ENCODE measurements at regions not wholly inside any gene's neighbourhood (a gene's known extent, or its start where the extent isn't known, plus 50 kb on each side); places are given as distances from the start of the nearest gene placed in this dataset.

GRCh38 chr20:57879779-57880570 lies 170.2 kb upstream of the PMEPA1 start:
- TF ChIP-seq MAFK (IDR thresholded peaks at IDR 0.05; ENCODE audit: partially characterized antibody) = peak; percentile 72
- TF ChIP-seq EP300 (IDR thresholded peaks at IDR 0.05) = no peak
- no peak for TF ChIP-seq REST (IDR thresholded peaks at IDR 0.05)
- TF ChIP-seq CBX8 (IDR thresholded peaks at IDR 0.05) = no peak
- no peak for TF ChIP-seq FOXS1 (CRISPR knock-in tag; IDR thresholded peaks at IDR 0.05)
- ChIA-PET CTCF (interaction anchor here (0.7 to 1.9 kb wide), 3 partner anchors 10 to 22 kb away, joined by 4 to 5 read pairs (median 4); no protein-coding TSS in a partner anchor), POLR2A (no interaction called here)
- DNase-seq (ENCODE audit: low read depth in 1 of 2, low spot score in 1 of 2) = no peak
- 74% methylated on average over 13 of the region's 13 CpGs for WGBS (ENCODE audit: missing lambda C conversion rate)
- FAIRE-seq = peak; percentile 68
- H3K4me2 ChIP-seq = no peak overlapping the region
- ATAC-seq = no peak
- H3K27ac ChIP-seq = peak overlapping the region in 1 of 2 experiments; percentile 36; a peak in 1 of 6 replicates
- H3K4me3 ChIP-seq = no peak overlapping the region
- H3K4me1 ChIP-seq = peaks cover 11% of the 10 kb centered on the region
- H3K9me3 ChIP-seq = no peaks in the 10 kb centered on the region

- ATAC-seq = no peak
- H3K4me3 ChIP-seq = no peak overlapping the region
- H3K4me1 ChIP-seq = peaks cover 11% of the 10 kb centered on the region
- FAIRE-seq = no peak
- no peak overlapping the region for H3K4me2 ChIP-seq
- ChIA-PET POLR2A (no interaction called here), CTCF (no interaction called here)
- no peaks in the 10 kb centered on the region for H3K9me3 ChIP-seq
- DNase-seq (ENCODE audit: low read depth in 1 of 2, low spot score in 1 of 2) = no peak
- WGBS (ENCODE audit: missing lambda C conversion rate) = 55% methylated on average over 7 of the region's 7 CpGs
- peak overlapping the region in 1 of 2 experiments; percentile 36; a peak in 1 of 6 replicates for H3K27ac ChIP-seq
- TF ChIP-seq RARB (CRISPR knock-in tag; IDR thresholded peaks at IDR 0.05) = no peak
Observed at GRCh38 chr20:57879437-57879778, 169.6 kb upstream of the PMEPA1 start.

- CTCF ChIA-PET = no interaction called here
Observed at GRCh38 chr20:57878786-57879424, 169.1 kb upstream of the PMEPA1 start.

GRCh38 chr20:57877995-57878394 lies 168.2 kb upstream of the PMEPA1 start:
- POLR2A ChIA-PET = no interaction called here

More at GRCh38 chr20:57878786-57879424, 169.1 kb upstream of the PMEPA1 start:
- Histone ChIP-seq H3K9me3 (no peaks in the 10 kb centered on the region), H3K4me2 (no peak overlapping the region), H3K4me3 (no peak overlapping the region), H3K27ac (peak overlapping the region in 1 of 2 experiments; percentile 32; a peak in 1 of 6 replicates), H3K4me1 (peaks cover 11% of the 10 kb centered on the region)
- FAIRE-seq = no peak
- POLR2A ChIA-PET = no interaction called here
- no peak for ATAC-seq
- WGBS (ENCODE audit: missing lambda C conversion rate) = 87% methylated on average over 8 of the region's 8 CpGs
- no peak for TF ChIP-seq RAD21 (conservative IDR thresholded peaks at IDR 0.05 in 1 of 2, IDR thresholded peaks at IDR 0.05 in 1 of 2)
- no peak for DNase-seq (ENCODE audit: low read depth in 1 of 2, low spot score in 1 of 2)

More at GRCh38 chr20:57877995-57878394, 168.2 kb upstream of the PMEPA1 start:
- DNase-seq (ENCODE audit: low read depth in 1 of 2, low spot score in 1 of 2) (no peak), FAIRE-seq (no peak), ATAC-seq (no peak)
- no peak for TF ChIP-seq HOXB13 (CRISPR knock-in tag; IDR thresholded peaks at IDR 0.05; ENCODE audit: low read depth)
- TF ChIP-seq CHD2 (IDR thresholded peaks at IDR 0.05; ENCODE audit: low read length, partially characterized antibody) = no peak
- TF ChIP-seq KDM1A (IDR thresholded peaks at IDR 0.05; ENCODE audit: low read depth) = no peak
- TF ChIP-seq HES2 (IDR thresholded peaks at IDR 0.05) = no peak
- no peak for TF ChIP-seq NR3C1 (IDR thresholded peaks at IDR 0.05)
- TF ChIP-seq EHMT2 (IDR thresholded peaks at IDR 0.05; ENCODE audit: low read depth) = no peak
- no peak for TF ChIP-seq USF2 (IDR thresholded peaks at IDR 0.05)
- no peak for TF ChIP-seq HDAC2 (IDR thresholded peaks at IDR 0.05)
- no peak for TF ChIP-seq ATOH8 (CRISPR knock-in tag; IDR thresholded peaks at IDR 0.05; ENCODE audit: low read depth)
- no peak for TF ChIP-seq MAX (IDR thresholded peaks at IDR 0.05)
- no peak for TF ChIP-seq FOSB (CRISPR knock-in tag; IDR thresholded peaks at IDR 0.05)
- Histone ChIP-seq H3K4me3 (no peak overlapping the region), H3K4me2 (no peak overlapping the region), H3K4me1 (peaks cover 11% of the 10 kb centered on the region), H3K27ac (no peak overlapping the region), H3K9me3 (no peaks in the 10 kb centered on the region)
- 64% methylated on average over 4 of the region's 4 CpGs for WGBS (ENCODE audit: missing lambda C conversion rate)
- CTCF ChIA-PET = interaction anchor here (0.5 kb wide), 1 partner anchor 125 kb away, joined by 4 read pairs; no protein-coding TSS in a partner anchor

Data from A549 (cell line).